Dendritic cell treated with granulocyte-macrophage colony-stimulating factor and Interleukin-4, amounts not matched to agents 40 ng/mL and 50 ng/mL, for 4 days (primary cell): ENCODE measurements at regions not wholly inside any gene's neighbourhood (a gene's known extent, or its start where the extent isn't known, plus 50 kb on each side); places are given as distances from the start of the nearest gene placed in this dataset.
A peak's percentile ranks its signal among the peaks of the same experiment; 100 is the strongest.

Source experiments
- H3K27ac Mint-ChIP-seq: one replicate; pipeline ENCODE4 v1.8.0; 2022; ENCODE audit warnings: mild to moderate bottlenecking, mixed read lengths
- H3K27me3 Mint-ChIP-seq: one replicate; pipeline ENCODE4 v1.8.0; 2022; ENCODE audit warnings: mild to moderate bottlenecking, mixed read lengths
- H3K36me3 Mint-ChIP-seq: one replicate; pipeline ENCODE4 v1.8.0; 2022; ENCODE audit warnings: low read depth, mixed read lengths
- H3K4me1 Mint-ChIP-seq: one replicate; pipeline ENCODE4 v1.8.0; 2022; ENCODE audit warnings: low read depth, mixed read lengths
- H3K4me3 Mint-ChIP-seq: one replicate; pipeline ENCODE4 v1.8.0; 2022; ENCODE audit warnings: mild to moderate bottlenecking, moderate library complexity, mixed read lengths
- H3K9me3 Mint-ChIP-seq: one replicate; pipeline ENCODE4 v1.8.0; 2022; ENCODE audit warnings: mixed read lengths
- intact Hi-C: fragments of 100-400 bp; cut with micrococcal nuclease; formaldehyde crosslinking; loops from one replicate; pipeline ENCODE4 v1.15.0; 2022

DNA sequence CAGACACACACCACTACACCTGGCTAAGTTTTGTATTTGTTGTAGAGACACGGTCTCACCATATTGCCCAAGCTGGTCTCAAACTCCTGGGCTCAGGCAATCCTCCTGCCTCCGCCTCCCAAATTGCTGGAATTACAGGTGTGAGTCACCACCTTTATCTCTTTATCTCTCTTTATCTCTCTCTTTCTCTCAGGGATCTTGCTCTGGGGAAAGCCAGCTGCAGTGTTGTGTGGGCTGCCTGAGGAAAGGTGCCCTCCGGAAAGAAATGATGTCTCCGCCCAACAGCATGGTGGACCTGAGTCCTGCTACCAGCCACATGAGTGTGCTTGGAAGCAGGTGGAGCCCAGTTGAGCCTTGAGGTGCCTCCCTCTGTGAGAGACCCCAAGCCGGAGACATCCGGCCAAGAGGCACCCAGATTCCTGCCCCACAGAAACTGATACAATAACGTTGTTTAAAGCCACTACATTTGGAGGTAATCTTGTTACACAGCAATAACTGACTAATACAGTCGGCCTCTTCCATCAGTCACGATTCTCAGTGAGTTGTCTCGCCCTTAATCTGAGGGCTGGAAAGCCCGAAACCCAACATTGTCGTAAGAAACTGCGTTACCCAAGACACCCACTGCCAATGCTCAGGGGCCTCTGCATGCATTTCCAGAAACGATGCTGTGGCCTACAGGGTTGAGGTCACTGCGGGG lies 68.0 kb upstream of the RPH3AL start:
- Mint-ChIP-seq H3K4me1 (peaks cover 36% of the 10 kb centered on the region), H3K27ac (no peak overlapping the region), H3K4me3 (no peak overlapping the region), H3K36me3 (no peaks in the 10 kb centered on the region), H3K27me3 (peaks cover 19% of the 10 kb centered on the region), H3K9me3 (no peaks in the 10 kb centered on the region)
- intact Hi-C loops, result no loop called here

DNA sequence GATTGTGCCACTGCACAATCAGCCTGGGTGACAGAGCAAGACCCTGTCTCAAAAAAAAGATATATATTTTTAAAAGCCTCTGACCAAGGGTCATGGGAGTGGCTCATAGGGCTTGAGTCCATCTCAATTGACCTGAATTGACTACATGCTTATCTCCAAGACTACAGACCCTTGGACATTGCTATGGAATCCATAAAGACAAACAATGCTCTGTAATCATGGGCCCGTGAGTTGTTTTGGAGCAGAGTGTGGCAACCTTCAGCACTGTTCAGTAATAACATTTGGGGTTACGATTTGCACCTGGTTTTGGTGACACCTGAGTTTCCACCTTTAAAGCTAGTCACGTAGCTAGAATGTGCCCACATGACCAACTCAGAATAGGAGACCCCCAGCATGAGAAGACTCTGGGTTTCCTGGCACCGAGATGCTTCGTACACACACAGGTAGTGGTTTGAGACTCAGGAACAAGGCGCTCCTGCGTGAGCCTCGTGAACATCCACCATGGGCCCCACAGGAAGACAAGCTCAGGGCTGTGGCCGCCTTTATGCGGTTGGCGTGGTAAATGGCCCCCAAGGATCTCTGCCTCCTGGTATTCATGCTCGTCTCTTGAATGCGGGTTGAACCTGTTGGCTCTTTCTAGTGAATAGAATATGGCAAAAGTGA lies 66.6 kb upstream of the RPH3AL start:
- peaks cover 2% of the 10 kb centered on the region for H3K36me3 Mint-ChIP-seq
- intact Hi-C loops, result no loop called here
- peaks cover 20% of the 10 kb centered on the region for H3K27me3 Mint-ChIP-seq
- H3K4me3 Mint-ChIP-seq, result no peak overlapping the region
- H3K27ac Mint-ChIP-seq, result no peak overlapping the region
- H3K9me3 Mint-ChIP-seq, result no peaks in the 10 kb centered on the region
- H3K4me1 Mint-ChIP-seq, result peaks cover 42% of the 10 kb centered on the region

DNA sequence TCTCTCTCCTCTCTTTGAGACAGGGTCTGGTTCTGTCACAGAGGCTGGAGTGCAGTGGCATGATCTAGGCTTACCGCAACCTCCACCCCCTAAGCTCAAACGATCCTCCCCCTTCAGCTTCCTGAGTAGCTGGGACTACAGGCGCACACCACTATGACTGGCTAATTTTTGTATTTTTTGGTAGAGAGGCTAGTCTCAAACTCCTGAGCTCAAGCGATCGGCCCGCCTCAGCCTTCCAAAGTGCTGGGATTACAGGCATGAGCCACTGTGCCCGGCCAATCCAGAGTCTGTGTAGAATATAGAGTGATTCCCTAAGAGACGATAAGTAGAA lies 65.8 kb upstream of the RPH3AL start:
- Mint-ChIP-seq H3K36me3 (peaks cover 9% of the 10 kb centered on the region), H3K27ac (no peak overlapping the region), H3K9me3 (no peaks in the 10 kb centered on the region), H3K4me3 (no peak overlapping the region), H3K4me1 (peaks cover 48% of the 10 kb centered on the region), H3K27me3 (peaks cover 24% of the 10 kb centered on the region)
- intact Hi-C loops, result no loop called here

DNA sequence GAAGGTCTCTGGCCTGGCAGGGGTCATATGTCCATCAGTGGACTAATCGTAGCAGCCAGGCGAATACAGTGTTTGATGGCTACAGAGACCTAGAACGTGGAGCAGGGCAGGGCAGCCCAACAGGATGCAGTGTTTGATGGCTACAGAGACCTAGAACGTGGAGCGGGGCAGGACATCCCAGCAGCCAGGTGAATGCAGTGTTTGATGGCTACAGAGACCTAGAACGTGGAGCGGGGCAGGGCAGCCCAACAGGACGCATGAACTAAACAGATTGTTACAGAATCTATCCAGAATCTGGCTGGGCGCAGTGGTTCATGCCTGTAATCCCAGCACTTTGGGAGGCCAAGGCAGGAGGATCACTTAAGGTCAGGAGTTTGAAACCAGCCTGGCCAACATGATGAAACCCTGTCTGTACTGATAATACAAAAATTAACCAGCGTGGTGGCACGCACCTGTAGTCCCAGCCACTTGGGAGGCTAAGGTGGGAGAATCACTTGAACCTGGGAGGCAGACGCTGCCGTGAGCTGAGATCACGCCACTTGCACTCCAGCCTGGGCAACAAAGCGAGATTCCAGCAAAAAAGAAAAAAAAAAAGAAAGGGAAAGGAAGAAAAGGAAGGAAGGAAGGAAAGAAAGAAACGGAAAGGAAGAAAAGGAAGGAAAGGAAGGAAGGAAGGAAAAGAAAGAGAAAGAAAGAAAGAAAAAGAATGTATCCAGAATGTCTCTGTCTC lies 65.2 kb upstream of the RPH3AL start:
- intact Hi-C loops, result no loop called here
- Mint-ChIP-seq H3K27ac (no peak overlapping the region), H3K4me3 (no peak overlapping the region), H3K4me1 (peaks cover 51% of the 10 kb centered on the region), H3K9me3 (no peaks in the 10 kb centered on the region), H3K36me3 (peaks cover 9% of the 10 kb centered on the region), H3K27me3 (peaks cover 27% of the 10 kb centered on the region)

DNA sequence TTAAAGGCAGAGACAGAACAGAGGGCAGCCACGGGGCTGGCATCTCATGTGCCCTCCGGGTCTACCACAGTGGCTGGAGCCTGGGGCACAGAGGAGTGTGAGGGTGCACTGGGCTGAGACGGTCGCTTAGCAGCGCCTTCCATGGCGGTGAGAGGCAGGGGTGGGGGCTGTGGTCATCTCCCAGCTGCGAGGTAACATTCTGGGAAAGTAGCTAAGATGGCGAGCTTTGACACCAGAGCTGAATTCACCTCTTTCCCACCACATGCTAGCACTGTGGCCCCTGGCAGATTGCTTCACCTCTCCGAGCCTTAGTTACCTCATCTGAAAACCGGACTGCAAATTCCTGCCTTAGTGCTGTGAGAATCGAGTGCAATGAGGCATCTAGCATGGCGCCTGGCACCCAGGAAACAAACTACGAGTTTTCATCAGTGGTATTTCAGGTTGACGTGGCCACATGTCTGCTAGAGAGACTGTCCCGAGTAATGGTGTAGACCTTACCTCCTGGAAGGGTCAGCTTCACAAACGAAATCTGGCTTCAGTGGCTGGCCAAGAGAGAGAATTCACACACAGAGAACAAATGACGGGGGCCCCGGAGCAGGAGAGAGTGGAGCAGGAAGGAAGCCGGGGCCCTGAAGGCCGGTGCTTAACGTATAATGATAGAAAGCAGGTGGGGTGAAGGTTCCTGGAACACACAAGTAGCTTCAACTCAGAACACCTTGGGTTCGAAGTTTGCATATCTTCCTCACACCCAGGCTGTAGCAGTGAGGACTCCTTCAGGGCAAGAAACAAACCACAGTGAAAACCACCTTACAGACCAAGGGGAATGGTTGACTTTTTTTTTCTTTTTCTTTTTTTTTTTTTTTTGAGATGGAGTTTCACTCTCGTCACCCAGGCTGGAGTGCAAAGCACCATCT lies 63.9 kb upstream of the RPH3AL start:
- Mint-ChIP-seq H3K36me3 (peaks cover 9% of the 10 kb centered on the region), H3K27ac (no peak overlapping the region), H3K27me3 (peaks cover 27% of the 10 kb centered on the region), H3K4me3 (no peak overlapping the region), H3K4me1 (peaks cover 54% of the 10 kb centered on the region), H3K9me3 (no peaks in the 10 kb centered on the region)
- intact Hi-C loops, result no loop called here

DNA sequence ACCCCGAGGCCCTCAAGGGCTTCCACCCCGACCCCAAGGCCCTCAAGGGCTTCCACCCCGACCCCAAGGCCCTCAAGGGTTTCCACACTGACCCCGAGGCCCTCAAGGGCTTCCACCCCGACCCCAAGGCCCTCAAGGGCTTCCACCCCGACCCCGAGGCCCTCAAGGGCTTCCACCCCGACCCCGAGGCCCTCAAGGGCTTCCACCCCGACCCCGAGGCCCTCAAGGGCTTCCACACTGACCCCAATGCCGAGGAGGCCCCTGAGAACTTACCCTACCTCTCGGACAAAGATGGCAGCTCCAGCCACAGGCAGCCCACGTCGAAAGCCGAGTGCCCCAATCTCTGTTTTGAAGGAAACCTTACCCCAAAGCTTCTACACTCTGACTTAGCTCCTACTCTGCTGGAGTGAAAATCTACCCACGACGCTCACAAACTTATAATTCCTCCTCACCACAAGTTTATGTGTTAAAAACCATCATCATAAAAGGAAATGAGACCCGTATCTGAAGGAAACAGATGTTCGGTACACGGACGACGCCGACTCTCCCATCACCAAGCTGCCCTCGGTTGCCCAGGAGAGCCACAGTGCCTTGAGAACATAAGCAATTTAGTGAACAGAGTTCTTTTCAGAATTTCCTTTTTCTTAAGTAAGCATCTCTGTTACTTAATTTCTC lies 61.2 kb upstream of the RPH3AL start:
- intact Hi-C loops, result no loop called here
- Mint-ChIP-seq H3K36me3 (peaks cover 21% of the 10 kb centered on the region), H3K27ac (peak overlapping the region; percentile 47), H3K4me3 (no peak overlapping the region), H3K9me3 (no peaks in the 10 kb centered on the region), H3K4me1 (peaks cover 68% of the 10 kb centered on the region), H3K27me3 (peaks cover 27% of the 10 kb centered on the region)

DNA sequence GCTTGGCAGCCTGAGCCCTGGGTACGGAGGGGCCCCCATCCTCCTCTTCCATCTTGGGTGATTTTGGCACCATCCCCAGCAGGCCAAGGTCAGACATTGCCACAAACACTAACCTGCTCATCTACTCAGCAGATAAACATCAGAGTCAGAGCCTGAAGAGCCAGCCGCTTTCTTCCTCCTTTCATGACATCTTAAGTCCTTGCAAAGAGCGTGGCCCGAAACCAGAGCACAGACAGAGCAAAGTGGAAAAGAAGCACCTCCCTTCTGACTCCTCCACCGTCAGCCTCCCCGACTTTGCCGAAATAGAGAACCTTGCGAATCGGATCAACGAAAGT lies 60.4 kb upstream of the RPH3AL start:
- intact Hi-C loops, result no loop called here
- Mint-ChIP-seq H3K4me3 (no peak overlapping the region), H3K27me3 (peaks cover 22% of the 10 kb centered on the region), H3K9me3 (no peaks in the 10 kb centered on the region), H3K36me3 (peaks cover 21% of the 10 kb centered on the region), H3K4me1 (peaks cover 61% of the 10 kb centered on the region), H3K27ac (peak overlapping the region; percentile 46)

DNA sequence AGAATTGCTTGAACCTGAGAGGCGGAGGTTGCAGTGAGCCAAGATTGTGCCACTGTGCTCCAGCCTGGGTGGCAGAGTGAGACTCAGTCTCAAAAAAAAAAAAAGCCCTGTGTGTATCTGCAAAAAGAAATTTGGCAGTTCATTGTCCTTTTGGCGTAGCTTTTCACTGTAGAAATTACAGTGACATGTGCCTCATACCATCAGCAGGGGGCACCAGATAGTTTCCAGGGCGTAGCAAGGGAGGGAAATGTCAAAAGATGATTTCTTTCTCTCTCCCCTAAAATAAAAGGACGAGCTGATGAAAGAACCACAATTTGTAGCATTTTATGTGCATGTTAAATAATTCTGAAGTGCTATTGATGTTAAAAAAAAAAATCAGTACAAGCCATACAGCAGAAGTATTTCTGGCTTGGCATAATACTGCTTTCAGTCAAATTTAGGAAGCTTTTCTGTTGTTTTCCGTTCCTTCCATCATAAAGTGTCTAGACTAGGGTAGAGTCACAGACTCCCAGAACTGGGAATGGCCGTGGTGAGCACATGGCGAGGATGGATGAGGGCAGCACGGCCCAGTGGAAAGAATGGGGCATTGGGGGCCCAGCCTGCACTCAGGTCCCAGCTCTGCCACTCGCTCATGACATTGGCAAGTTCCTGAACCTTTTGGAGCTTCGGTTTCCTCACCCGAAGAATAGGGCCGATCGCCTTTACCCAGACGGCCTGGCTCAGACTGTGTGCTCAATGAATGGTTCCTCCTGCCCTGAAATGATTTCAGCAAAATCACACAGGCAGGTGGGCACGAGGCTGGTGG lies 59.8 kb upstream of the RPH3AL start:
- Mint-ChIP-seq H3K9me3 (no peaks in the 10 kb centered on the region), H3K27ac (peak overlapping the region; percentile 46), H3K27me3 (peaks cover 17% of the 10 kb centered on the region), H3K36me3 (peaks cover 21% of the 10 kb centered on the region), H3K4me3 (peak overlapping the region; percentile 30), H3K4me1 (peaks cover 57% of the 10 kb centered on the region)
- intact Hi-C loops, result loop anchor here (1.0 kb wide), 1 partner anchor 288 kb away; no protein-coding TSS in a partner anchor

DNA sequence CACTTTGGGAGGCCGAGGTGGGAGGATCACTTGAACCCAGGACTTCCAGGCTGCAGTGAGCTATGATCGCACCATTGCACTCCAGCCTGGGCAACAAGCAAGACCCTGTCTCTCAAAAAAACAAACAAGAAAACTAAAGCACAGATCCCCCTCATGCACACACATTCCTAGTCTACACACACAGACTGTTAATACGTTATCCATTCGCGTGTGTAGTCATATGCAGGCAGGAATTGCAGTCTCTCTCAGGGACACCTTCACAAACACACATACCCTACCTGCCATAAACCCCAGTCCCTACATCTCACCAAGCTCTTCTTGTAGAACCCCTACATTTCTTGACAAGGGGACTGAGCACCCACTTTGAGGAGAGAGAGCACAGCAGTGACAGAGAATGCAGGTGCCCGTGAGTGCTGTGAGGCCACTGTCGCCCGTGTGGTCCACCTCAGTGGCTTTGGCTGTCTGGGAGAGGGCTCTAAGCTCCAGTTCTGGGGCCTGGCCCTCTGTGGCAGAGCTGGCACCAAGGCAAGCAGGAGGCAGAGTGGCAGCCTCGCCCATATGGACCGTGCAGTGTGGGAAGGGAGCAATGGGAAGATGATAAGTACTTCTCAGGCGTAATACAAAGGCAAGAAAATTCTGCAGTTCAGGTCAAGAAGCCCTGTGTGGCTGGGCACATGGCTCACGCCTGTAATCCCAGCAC lies 59.0 kb upstream of the RPH3AL start:
- peaks cover 21% of the 10 kb centered on the region for H3K36me3 Mint-ChIP-seq
- peak overlapping the region; percentile 92 for H3K27ac Mint-ChIP-seq
- intact Hi-C loops, result loop anchor here (1.0 kb wide), 1 partner anchor 289 kb away; no protein-coding TSS in a partner anchor

DNA sequence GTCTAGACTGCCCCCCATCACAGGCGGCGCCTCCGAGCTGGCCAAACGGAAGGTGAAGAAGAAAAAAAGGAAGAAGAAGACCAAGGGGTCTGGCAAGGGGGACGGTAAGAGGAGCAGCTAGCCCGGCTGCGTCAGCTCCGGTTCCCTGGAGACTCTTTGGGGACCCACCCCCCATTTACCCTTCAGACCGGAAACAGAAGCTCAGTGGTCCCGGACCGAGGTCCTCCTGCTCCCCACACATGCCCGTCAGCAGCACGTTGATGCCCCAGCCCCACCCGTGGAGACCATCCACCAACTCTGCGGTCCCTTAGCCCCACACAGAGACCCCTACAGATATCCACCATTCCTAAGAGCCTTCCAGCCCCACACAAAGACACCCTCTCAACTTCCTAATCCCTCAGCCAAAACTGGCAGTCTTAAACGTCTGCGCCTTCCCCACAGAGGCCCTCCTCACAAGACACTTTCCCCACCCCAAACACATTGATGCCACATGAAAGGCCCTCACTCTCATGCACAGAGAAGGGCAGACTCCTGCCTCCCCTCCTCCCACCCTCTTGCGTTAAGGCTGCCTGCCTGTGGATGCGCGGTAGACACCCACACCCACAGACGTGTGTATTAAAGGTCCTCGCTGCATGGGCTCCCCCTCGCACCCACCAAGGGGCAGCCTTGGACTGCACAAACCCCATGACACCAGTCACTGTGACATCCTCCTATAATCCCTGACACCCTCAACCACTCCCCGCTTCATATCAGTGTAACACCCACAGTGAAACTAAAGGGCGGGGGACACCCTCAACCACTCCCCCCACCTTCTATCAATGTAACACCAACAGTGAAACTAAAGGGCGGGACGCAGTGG lies 58.2 kb upstream of the RPH3AL start:
- Mint-ChIP-seq H3K36me3 (peaks cover 21% of the 10 kb centered on the region), H3K4me1 (peaks cover 47% of the 10 kb centered on the region), H3K27ac (peak overlapping the region; percentile 92), H3K27me3 (peaks cover 9% of the 10 kb centered on the region), H3K4me3 (peak overlapping the region; percentile 84), H3K9me3 (no peaks in the 10 kb centered on the region)
- intact Hi-C loops, result no loop called here

More for the DNA sequence above, 59.0 kb upstream of the RPH3AL start:
- no peaks in the 10 kb centered on the region for H3K9me3 Mint-ChIP-seq
- peaks cover 14% of the 10 kb centered on the region for H3K27me3 Mint-ChIP-seq
- peaks cover 54% of the 10 kb centered on the region for H3K4me1 Mint-ChIP-seq
- H3K4me3 Mint-ChIP-seq, result peak overlapping the region; percentile 84

DNA sequence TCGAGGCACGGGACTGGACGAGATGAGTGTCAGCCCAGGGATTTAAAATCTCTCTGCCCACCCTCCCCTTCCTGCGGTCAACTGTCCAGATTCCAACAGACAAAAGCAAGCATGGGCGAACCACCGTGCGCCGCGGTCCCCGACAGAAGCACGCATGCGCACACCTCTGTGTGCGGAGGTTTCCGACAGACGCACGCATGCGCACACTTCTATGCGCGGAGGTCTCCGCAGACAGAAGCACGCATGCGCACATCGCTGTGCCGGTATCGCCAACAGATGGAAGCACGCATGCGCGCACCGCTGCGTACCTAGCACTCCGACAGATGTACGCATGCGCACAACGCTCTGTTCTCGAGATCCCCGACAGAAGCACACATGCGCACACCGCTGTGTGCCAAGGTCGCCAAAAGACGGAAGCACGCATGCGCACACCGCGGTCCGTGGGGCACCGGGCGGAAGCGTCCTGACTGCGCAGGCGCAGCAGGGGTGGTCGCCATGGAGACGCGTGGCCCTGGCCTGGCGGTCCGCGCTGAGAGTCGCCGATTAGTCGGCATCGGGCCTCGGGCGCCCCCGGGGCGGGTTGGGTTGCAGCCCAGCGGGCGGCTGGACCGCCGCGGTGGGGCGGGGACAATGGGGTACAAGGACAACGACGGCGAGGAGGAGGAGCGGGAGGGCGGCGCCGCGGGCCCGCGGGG lies 57.4 kb upstream of the RPH3AL start:
- H3K36me3 Mint-ChIP-seq, result peaks cover 21% of the 10 kb centered on the region
- H3K9me3 Mint-ChIP-seq, result no peaks in the 10 kb centered on the region
- peak overlapping the region; percentile 84 for H3K4me3 Mint-ChIP-seq
- intact Hi-C loops, result no loop called here
- peaks cover 46% of the 10 kb centered on the region for H3K4me1 Mint-ChIP-seq
- H3K27ac Mint-ChIP-seq, result peak overlapping the region; percentile 92
- peaks cover 7% of the 10 kb centered on the region for H3K27me3 Mint-ChIP-seq
